NCI-H2081 (cell line): ENCODE measurements at regions not wholly inside any gene's neighbourhood (a gene's known extent, or its start where the extent isn't known, plus 50 kb on each side); places are given as distances from the start of the nearest gene placed in this dataset.
A peak's percentile ranks its signal among the peaks of the same experiment; 100 is the strongest.

Experiments used
- DNase-seq, 2 experiments: peaks; one replicate each; lab custom pipeline; 2025; lab: John Stamatoyannopoulos, UW

DNA sequence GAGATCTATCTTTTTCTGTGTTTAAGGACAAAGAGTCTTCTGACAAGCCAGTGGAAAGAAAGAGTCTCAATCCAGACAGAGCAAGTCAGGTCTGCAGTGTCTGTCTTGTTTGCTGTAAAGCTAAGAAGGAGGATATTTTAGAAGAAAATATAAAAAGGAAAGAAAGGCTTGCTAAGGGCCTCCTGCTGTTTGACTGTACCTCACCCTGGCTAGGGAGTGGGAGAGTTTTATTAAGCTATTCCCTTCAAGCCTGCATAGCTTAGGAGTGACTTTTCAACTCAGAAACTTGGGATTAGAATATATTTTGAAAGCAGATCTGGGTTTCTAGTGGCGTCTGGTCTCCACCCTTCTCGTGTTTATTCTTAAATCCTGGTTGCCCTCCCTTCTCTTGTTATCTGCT, 460.0 kb downstream of the COG6 start:
- no peak for DNase-seq

DNA sequence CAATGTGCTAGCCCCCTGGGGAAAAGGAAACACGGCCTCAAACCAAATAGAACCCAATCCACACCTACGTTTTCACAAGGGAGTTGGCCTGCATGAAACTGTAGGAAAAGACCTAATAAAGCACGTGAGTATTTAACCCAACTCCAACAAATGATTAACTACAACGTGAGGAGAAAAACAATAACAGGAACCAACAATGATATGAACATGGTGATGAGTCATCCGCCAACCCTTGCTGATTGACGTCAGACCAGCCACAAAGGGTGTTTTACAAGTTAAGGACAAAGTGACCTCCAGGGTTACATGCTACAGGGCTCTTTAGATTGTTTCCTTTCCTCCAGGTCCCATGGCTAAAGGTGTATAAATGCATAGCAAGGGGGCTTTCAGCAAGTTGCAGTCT, 460.5 kb downstream of the COG6 start:
- peak in 1 of 2 experiments; percentile 0 for DNase-seq

DNA sequence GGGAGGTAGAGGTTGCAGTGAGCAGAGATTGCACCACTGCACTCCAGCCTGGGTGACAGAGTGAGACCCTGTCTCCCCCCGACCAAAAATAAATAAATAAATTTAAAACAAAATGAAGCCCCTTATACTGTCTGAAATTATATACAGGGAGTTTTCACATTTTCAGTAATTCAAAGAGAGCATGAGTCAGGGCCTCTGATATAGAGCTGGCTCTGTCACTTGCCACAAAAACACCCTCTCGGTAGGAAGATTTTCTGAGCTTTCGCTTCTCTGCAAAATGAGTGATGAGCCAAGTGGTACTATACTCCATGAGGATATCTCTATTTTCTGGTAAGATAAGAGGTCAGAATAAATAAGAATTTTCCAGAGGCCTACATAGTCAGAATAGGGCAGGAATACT, 462.9 kb downstream of the COG6 start:
- DNase-seq = no peak

DNA sequence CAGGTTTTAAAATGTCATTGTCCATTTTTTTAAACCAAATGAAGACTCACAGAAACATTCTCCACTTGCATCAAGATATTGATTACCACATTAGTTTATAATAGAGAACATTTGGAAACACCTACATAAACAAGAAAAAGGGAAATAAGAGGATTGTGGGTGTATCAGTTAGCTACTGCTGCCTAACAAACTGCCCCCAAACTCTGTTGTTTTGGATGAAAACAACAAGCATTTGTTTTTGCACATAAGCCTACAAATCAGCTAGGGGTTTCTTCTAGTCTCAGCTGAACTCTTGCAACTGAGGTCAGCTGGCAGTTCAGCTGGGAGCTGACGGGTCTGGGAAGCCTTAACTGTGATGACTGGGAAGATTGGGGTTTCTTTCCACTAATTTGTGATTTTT, 464.4 kb downstream of the COG6 start:
- DNase-seq = no peak

DNA sequence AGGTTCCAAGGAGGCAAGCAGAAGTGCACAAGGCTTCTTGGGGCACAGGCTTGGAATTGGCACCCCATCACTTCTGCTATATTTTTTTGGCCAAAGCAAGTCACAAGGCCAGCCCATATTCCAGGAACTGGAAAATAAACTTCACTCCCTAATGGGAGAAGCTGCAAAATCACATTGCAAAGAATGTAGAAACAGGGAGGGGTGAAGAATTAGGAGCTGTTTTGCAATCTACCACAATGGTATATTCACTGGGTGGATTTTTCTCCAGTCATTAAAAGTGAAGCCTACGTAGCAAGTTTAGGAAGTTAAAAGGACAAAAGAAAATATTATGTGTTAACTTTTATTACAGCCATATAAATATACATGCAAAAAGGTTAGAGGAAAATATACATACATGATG, 464.8 kb downstream of the COG6 start:
- DNase-seq = no peak

DNA sequence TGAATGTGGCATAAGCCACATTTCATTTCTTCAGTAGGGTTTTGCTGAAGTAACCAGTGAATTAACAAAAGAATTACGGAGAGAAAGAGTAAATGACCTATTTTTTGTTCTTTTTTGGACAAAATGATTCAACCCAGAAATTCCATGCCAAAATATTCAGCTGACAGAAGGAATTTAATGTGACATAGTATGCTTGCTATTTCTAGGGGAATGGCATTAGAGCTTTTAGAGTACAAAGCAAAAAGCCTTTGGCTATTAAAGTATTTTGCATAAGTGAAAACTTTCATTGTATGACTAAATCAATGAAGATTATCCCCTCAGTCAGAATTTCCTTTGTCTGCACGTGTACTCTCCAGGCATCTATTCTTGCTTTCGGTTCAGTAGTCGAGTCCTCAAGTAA, 465.3 kb downstream of the COG6 start:
- no peak for DNase-seq

DNA sequence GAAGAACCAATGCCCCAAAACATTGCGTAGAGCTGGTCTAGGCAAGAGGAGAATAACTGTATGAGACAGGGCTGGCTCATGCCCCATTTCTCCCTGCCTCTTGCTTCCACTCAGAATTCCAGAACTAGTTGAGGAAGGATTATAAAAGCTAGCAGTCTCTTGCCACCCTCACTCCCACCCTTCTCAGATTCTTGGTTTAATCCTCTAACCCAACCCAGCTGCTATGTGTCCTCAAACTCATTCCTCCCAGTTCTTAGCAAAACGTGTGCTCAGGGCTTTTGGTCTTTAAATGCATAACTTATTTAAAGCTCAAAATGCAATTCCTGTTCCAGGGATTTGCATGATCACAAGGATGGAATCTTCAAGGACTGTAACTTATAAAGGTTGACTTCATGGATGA, 466.3 kb downstream of the COG6 start:
- DNase-seq = no peak

DNA sequence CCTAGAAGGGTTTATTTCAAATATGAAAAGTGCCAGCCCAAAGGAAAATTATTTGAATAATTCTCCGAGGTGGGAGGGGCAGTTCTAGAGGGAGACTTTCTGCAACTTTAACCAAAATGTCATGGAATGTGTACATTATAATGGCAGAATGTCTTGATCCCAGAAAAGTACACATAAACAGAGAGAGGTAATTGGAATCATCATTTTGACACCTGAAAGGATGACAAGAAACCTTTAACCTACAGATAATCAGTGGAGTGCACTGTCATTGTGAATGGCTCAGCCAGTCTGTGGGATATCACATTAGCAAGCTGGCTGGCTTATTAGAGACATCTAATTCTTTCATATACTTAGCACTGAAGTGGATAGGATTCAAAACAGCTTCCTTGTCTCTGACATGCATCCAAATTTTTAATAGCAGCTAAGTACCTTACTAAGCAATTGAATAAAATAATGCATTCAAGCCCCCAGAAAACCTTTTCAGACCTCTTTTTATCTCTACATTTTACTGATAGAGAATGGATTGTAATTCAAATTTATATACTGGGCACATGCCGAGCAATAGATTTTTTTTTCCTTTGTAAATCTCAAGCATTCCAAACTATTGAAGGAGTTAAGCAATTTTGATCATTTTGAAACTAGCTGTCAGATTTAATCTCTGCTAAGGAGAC, 468.6 kb downstream of the COG6 start:
- DNase-seq = no peak

DNA sequence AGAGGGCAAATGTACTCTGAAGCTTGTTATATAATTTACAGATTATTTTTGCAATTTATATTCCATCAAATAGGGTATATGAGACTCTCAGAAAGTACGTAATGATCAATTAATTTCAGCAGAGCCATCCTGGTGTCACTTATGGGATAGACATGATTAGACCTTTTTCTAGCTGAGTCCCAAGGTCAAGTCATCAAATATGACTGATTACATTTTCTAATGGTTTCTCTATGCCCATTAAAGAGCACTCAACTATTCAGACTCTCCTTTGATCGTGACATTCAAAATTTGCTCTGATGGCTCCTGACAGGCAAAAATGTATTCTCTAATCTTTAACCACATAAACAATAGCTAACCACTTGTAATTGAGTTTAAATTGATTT, 469.2 kb downstream of the COG6 start:
- no peak for DNase-seq

DNA sequence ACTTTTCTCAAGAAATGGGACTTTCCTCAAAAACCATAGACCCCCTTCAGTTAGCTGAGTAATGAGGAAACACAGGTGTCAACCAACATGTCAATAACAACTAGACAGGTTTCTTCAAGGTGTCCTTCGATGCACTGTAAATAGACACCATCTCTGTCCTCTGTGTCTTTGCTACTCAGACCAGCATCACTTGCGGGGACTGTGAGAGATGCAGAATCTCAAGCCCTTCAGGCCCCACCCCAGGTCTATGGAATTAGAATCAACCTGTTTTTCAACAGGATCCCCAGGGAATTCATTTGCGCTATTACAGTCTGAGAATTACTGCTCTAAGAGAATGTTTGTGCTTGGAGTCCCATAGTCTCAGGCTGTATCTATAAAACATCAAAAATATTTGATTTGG, 469.9 kb downstream of the COG6 start:
- DNase-seq = no peak

DNA sequence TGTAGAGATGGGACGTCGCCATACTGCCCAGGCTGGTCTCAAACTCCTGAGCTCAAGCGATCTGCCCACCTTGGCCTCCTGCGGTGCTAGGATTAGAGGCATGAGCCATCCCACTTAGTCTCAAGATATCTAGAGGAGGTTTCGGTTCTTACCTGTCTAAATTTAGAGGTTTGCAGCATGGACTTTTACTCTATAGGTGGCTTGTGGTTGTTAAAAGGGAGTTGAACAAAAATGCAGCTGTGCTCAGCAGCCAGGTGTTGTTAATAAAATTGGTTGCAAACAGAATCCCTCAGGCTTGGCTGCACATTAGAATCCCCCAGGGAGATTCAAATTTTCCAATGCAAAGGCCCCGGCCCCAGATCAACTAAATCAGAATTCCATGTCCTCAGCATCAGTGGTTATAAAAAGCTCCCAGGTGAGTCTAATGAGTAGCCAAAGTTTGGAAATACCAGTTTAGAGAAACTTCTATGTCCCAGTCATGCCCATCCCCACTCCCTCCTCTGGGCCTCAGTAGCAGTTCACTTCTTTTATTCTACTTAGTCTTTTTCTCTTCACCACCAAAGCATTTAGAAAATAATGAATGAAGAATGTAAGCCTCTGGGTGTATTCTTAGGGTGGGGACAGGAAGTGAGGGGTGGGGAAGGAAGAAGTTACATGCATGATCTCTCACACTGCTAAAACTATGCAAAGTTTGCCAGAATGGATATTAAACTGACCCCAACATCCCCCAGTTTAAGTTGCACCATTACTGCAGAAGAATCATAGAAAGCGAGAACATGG, 471.0 kb downstream of the COG6 start:
- no peak for DNase-seq

DNA sequence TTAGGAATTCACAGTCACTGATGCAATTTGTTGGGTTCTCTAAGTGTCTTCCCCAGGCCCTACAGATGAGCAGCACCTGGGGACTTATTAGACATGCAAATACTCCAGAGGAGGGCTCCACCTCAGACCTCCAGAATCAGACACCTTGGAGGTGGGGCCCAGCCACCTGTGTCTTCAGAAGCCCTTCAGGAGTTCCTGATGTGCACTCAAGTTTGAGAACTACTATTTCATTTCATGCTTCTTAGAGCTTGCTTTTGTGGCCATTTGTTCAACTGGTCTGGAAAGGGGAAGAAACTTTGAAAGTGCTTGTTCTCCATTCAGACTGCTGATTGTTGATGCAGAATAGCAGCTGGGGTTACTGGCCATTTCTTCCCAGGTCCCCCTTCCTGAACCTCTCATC, 472.0 kb downstream of the COG6 start:
- DNase-seq = no peak

DNA sequence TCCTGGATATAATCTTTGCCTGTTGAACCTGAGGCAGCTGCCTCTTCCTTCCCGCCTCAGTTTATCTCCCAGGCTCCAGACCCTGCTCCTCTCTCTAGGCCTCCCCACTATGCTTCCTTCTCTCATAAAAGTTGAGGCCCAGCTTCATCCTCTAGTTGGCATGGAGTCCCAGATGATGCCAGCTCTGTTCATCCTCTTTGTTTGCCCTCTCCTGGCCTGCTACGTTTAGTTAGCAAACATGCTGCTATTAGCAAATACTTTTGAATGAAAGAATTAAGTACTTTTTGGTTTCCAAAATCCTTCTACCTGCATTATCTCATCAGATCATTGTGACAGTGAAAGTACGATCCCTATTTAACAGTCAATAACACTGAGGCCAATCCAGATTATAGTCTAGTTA, 472.5 kb downstream of the COG6 start:
- no peak for DNase-seq

DNA sequence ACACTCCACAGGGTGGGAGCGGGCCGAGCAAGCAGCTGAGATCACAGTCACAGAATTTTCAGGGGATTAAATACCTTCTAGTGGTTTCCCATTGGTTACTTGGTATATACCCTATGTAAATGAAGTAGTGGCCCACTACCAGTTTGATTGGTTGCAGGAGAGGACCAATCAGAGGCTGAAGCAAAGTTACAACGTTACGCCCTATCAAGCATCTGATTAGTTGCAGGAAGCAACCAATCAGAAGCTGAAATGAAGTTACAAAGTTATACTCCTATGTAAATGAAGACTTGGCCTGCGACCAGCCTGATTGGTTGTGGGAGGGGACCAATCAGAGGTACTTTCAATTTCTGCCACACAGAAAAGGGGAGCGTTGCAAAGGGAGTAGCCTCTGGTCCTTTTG, 474.0 kb downstream of the COG6 start:
- no peak for DNase-seq

DNA sequence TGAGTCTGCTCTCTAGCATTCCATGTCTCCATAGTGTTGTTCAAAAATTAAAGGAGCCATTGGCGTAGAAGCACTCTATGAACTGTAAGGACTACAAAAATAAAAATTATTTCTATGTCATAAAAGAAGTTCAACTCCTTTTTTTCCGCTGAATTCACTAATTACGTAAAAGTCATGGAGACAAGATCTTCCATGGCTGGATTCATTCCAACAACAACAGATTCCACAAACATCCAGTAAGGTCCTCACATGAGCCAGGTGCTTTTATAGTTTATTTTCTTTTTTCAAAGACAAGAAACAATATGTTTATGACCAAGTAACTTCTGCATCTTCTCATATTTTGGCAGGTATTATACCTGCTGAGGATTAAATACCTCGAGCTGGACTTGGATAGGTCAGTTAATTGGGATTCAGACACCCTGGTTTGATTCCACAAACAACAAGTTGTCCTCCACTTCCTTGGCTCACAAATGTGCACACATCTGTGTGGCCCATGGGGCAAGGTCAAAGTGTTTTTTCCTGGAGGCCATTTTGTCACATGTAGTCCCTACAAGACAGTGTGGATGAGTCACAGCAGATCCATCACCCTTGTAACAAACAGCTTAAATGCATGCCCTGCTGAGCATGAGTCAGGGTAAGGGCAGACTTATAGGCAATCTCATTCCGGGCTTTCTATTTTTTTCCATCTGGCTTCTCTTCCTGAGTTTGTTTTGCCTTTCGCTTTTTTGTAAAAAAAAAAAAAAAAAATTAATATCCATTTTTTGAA, 475.6 kb downstream of the COG6 start:
- DNase-seq = no peak

DNA sequence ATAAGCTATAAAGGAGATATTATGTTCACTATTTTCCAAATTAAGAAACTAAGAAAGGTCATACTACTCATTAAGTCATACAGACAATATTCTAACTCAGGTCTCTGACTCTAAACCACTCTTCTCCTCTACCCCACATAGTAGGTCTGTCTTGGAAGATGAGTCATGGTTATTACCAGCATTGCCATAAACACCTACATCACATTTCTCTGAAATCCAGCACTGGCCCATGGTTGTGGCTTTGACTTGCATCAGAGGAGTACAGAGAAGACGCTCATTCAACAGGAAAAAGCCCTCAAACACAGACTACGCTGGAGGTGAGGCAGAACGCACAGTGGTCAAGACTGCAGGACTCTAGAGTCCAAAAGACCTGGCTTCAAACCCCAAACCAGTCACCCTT, 476.8 kb downstream of the COG6 start:
- DNase-seq = no peak

DNA sequence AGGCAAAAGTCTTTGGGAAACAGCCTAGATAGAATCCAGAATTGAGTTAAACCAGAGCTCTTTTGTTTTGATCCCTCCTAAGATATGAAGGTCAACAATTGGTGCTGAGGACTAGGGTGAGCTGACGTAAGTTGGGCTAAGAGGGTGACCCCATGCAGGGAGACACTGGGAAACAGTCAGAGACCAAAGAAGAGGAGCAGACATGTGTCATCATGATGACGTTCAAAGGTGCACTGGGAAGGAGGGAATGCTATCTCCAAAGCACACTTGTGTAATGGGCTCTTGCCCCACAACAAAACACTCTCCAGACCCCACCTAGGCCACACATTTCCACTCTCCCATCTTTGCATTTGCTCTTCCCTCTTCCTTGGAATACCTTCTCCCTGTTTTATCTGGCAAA, 481.4 kb downstream of the COG6 start:
- no peak for DNase-seq

DNA sequence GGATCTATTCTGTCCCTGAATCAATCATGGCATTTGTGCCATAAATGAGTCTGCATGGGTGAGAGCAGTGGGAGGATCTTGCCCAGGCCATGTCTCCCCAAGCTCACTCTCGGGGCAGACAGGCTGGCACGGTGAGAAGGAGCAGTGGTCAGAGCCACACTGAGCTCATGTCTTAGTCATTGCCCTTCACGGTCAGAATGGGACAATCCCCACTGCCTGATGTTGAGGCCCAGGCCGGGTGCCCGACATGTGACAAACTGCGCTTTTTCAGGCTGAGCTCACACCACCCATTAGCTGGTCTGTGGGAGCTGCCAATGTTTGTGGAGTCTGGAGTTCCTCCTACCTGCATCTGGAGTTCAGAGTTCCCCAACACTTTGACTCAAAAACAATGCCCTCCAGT, 481.9 kb downstream of the COG6 start:
- no peak for DNase-seq

DNA sequence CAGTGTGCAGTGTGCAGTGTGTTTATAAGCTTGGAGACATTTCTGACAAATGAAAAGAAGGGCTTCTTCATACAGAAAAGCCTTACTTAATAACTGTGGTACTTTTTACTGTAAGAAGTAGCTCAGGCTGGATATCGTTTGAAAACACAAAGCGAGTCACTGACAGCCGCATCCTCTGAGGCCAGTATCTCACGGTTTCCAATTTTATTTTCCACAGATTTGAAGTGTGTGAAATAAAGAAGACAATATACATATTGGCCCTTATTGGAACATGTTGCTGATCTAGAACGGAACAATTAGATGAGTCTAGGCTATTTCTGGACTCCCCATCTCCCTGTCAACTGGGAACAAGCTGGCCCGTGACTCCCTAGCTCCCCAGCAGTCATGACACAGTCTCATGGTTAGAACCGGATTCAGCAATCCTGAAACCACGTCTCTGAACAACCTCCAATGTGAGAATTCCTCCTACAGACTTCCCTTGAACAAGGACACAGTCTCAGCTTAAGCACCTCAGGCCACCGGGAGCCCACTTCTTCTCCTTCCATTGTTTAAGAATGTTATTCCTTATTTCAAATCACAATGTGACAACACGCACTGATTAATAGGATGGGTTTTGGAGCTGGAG, 484.5 kb downstream of the COG6 start:
- no peak for DNase-seq

DNA sequence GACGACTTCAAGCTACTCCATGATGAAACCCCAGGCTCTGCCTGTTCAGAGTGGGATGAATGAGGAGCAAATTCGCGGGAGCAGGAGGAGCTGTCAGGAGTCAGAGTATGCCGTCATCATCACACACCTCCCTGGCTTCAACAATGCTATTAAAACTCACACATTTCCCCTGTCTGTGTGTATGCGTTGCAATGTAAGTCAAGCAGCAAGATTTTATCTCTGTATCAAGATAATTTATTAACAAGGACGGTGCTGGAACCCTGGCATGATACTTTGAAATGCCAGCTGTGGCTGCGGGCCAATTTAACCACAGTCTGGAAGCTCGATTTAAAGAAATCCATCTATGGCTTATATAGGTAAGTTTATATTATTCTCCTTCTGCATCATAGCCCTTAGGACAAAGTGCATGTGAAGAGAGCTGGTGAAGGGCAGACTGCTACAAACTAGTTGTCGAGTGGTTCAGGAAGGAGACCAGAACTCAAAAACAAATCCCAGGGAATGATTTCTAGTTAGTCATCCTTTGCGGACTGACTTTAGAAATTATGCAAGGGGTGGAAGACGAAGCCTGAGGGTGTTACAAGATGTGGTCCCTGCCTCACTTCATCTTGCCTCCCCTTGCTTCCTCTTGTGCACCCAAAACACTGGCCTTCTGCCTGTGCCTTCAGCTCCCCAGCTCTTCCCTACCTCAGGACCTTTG, 486.5 kb downstream of the COG6 start:
- no peak for DNase-seq

DNA sequence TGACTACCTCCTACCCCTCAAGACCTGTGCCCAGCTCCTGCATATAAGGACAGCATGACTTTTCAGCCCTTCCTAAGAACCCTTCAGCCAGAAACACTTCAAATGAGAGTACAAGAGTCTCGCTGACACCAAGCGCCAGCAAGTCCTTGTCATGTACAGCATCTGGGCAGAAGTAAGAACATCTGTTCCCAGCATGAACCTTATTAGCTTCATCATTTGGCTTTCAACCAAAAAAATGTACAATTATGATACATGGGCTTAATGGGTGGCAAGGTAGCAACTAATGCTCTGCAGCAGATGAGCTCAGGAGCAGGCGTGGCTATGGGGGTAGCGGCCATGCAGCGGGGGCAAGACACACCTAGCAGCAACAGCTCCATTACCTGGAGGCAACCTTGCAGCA, 487.6 kb downstream of the COG6 start:
- no peak for DNase-seq

DNA sequence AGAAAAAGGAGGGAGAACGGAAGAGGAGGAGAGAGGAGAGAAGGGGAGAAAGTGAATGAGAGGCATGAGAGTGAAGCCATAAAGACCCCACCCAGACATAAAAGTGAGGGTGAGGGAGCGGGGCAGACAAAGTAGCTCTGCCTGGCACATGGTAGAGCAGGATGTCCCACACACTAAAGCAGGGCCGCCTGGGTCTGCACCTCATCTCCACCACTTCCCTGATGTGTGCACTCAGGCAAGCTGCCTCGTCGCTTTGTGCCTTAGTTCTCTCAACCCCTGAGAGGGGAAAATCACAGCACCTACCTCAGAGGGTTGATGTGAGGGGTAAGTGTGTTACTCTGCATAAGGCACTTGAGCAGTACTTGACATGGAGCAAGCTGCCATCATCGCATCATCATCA, 488.1 kb downstream of the COG6 start:
- no peak for DNase-seq
